ENCODE measurements at regions not wholly inside any gene's neighbourhood (a gene's known extent, or its start where the extent isn't known, plus 50 kb on each side); places are given as distances from the start of the nearest gene placed in this dataset.
A peak's percentile ranks its signal among the peaks of the same experiment; 100 is the strongest.
"Not testable (repeated sequence)": the region's sequence is repeated elsewhere in the genome, so short reads cannot be mapped to it uniquely, and the experiment has no call there.

DNA sequence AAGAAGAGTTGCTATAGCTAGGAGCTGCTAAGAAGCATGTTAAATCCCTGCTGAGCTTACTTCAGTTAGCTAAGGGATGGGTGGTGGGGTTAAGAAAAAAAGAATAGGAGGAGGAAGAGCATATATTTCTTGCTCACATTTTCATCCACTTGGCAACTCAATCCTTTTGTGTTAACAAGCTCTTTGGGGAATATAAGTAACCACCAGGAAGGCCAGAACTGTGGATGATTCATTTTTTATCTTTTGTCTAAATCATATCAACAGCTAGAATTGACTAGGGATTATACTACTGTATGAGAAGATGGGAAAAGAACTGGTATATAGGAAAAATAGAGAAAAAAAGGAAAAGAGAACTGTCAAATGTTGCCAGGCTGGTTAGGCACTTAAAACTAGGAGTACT lies 555.3 kb upstream of the ARRDC3 start:
- no peak overlapping the region for H3K27ac ChIP-seq (ENCODE audit: low read depth in 1 of 2, low read length in 1 of 2)
- DNase-seq (ENCODE audit: low read depth in 6 of 9, low spot score in 9 of 9) = no peak

DNA sequence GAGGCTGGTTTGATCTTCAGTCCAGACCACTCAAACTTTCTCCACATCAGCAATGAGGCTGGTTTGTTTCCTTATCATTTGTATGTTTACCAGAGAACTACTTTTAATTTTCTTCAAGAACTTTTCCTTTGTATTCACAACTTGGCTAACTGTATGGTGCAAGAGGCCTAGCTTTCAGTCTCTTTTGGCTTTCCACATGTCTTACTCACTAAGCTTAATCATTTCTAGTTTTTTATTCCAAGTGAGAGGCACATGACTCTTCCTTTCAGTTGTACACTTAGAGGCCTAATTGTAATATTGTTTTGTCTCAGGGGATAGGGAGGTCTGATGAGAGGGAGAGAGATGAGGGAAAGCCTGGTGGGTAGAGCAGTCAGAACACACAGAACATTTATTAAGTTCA lies 554.0 kb upstream of the ARRDC3 start:
- H3K9me3 ChIP-seq (ENCODE audit: control insufficient read depth in 2 of 2, insufficient read depth in 1 of 2, low read length in 1 of 2) = no peaks in the 10 kb centered on the region
- H3K36me3 ChIP-seq (ENCODE audit: control insufficient read depth in 2 of 2, insufficient read depth in 2 of 2, low read length in 1 of 2) = no peaks in the 10 kb centered on the region
- no peaks in the 10 kb centered on the region for H3K27me3 ChIP-seq (ENCODE audit: control insufficient read depth in 2 of 2, insufficient read depth in 1 of 2, low read length in 1 of 2)
- no peak overlapping the region for H3K4me3 ChIP-seq (ENCODE audit: low read length in 2 of 2)
- no peaks in the 10 kb centered on the region for H3K4me1 ChIP-seq (ENCODE audit: control insufficient read depth in 2 of 2, insufficient read depth in 2 of 2, low read length in 2 of 2)
- no peak overlapping the region for H3K27ac ChIP-seq (ENCODE audit: low read depth in 1 of 2, low read length in 1 of 2)
- DNase-seq (ENCODE audit: low read depth in 6 of 9, low spot score in 9 of 9) = no peak

More for the DNA sequence above, 555.3 kb upstream of the ARRDC3 start:
- H3K4me1 ChIP-seq (ENCODE audit: control insufficient read depth in 2 of 2, insufficient read depth in 2 of 2, low read length in 2 of 2) = no peaks in the 10 kb centered on the region
- H3K4me3 ChIP-seq (ENCODE audit: low read length in 2 of 2) = no peak overlapping the region
- no peaks in the 10 kb centered on the region for H3K9me3 ChIP-seq (ENCODE audit: control insufficient read depth in 2 of 2, insufficient read depth in 1 of 2, low read length in 1 of 2)
- no peaks in the 10 kb centered on the region for H3K36me3 ChIP-seq (ENCODE audit: control insufficient read depth in 2 of 2, insufficient read depth in 2 of 2, low read length in 1 of 2)
- H3K27me3 ChIP-seq (ENCODE audit: control insufficient read depth in 2 of 2, insufficient read depth in 1 of 2, low read length in 1 of 2) = no peaks in the 10 kb centered on the region

- 88% methylated on average over 1 of the region's 1 CpG for WGBS
- Histone ChIP-seq H3K27ac (ENCODE audit: low read depth in 1 of 2, low read length in 1 of 2) (no peak overlapping the region), H3K9me3 (ENCODE audit: control insufficient read depth in 2 of 2, insufficient read depth in 1 of 2, low read length in 1 of 2) (no peaks in the 10 kb centered on the region), H3K4me3 (ENCODE audit: low read length in 2 of 2) (no peak overlapping the region), H3K36me3 (ENCODE audit: control insufficient read depth in 2 of 2, insufficient read depth in 2 of 2, low read length in 1 of 2) (no peaks in the 10 kb centered on the region), H3K4me1 (ENCODE audit: control insufficient read depth in 2 of 2, insufficient read depth in 2 of 2, low read length in 2 of 2) (no peaks in the 10 kb centered on the region), H3K27me3 (ENCODE audit: control insufficient read depth in 2 of 2, insufficient read depth in 1 of 2, low read length in 1 of 2) (no peaks in the 10 kb centered on the region)
- no peak for DNase-seq (ENCODE audit: low read depth in 6 of 9, low spot score in 9 of 9)
These were observed 546.4 kb upstream of the ARRDC3 start for GRCh38 chr5:91929522-91929817.

- H3K27ac ChIP-seq (ENCODE audit: low read depth in 1 of 2, low read length in 1 of 2) = no peak overlapping the region
- WGBS = 58% methylated on average over 1 of the region's 1 CpG
These were observed 545.8 kb upstream of the ARRDC3 start for GRCh38 chr5:91928754-91929521.

DNA sequence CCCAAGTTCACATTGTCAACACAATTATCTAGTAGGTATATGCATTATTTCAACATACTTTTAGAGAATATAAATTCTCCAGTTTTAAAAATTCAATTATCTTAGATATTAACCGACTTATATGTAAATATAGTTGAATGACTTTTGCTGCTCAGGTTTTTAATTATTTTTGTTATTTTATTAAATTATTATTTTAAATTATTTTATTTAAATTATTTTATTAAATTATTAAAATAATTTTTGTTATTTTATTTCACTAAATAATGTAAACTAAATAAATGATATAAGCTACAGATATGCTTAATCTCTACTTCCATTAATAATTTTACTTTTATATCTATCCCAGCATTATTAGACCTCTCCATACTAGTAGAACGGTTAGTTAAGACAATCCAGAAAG lies 544.3 kb upstream of the ARRDC3 start:
- Histone ChIP-seq H3K4me3 (ENCODE audit: low read length in 2 of 2) (no peak overlapping the region), H3K27me3 (ENCODE audit: control insufficient read depth in 2 of 2, insufficient read depth in 1 of 2, low read length in 1 of 2) (no peaks in the 10 kb centered on the region), H3K9me3 (ENCODE audit: control insufficient read depth in 2 of 2, insufficient read depth in 1 of 2, low read length in 1 of 2) (no peaks in the 10 kb centered on the region), H3K36me3 (ENCODE audit: control insufficient read depth in 2 of 2, insufficient read depth in 2 of 2, low read length in 1 of 2) (no peaks in the 10 kb centered on the region), H3K4me1 (ENCODE audit: control insufficient read depth in 2 of 2, insufficient read depth in 2 of 2, low read length in 2 of 2) (no peaks in the 10 kb centered on the region), H3K27ac (ENCODE audit: low read depth in 1 of 2, low read length in 1 of 2) (no peak overlapping the region)
- DNase-seq (ENCODE audit: low read depth in 6 of 9, low spot score in 9 of 9) = no peak
- 90% methylated on average over 2 of the region's 2 CpGs for WGBS

More at GRCh38 chr5:91928754-91929521, 545.8 kb upstream of the ARRDC3 start:
- DNase-seq (ENCODE audit: low read depth in 6 of 9, low spot score in 9 of 9) = peak in 1 of 9 donors; percentile 8
- H3K9me3 ChIP-seq (ENCODE audit: control insufficient read depth in 2 of 2, insufficient read depth in 1 of 2, low read length in 1 of 2) = no peaks in the 10 kb centered on the region
- H3K27me3 ChIP-seq (ENCODE audit: control insufficient read depth in 2 of 2, insufficient read depth in 1 of 2, low read length in 1 of 2) = no peaks in the 10 kb centered on the region
- H3K36me3 ChIP-seq (ENCODE audit: control insufficient read depth in 2 of 2, insufficient read depth in 2 of 2, low read length in 1 of 2) = no peaks in the 10 kb centered on the region
- H3K4me3 ChIP-seq (ENCODE audit: low read length in 2 of 2) = no peak overlapping the region
- H3K4me1 ChIP-seq (ENCODE audit: control insufficient read depth in 2 of 2, insufficient read depth in 2 of 2, low read length in 2 of 2) = no peaks in the 10 kb centered on the region

DNA sequence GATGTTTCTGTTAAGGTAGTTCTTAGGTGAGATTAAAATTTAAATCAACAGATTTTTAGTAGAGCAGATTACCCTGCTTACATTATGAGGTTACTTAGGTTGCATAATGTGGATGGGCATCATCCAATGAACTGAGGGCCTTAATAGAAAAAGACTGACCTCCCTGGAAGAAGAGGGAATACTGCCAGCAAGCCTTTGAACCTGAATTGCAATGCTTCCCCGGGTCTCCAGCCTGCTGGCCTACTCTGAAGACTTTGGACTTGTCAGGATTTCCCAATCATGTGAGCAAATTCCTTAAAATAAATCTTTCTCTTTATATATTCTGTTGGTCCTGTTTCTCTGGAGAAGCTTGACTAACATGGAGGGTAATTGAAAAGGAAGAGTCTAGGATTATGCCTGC lies 542.1 kb upstream of the ARRDC3 start:
- Histone ChIP-seq H3K36me3 (ENCODE audit: control insufficient read depth in 2 of 2, insufficient read depth in 2 of 2, low read length in 1 of 2) (no peaks in the 10 kb centered on the region), H3K4me3 (ENCODE audit: low read length in 2 of 2) (no peak overlapping the region), H3K4me1 (ENCODE audit: control insufficient read depth in 2 of 2, insufficient read depth in 2 of 2, low read length in 2 of 2) (no peaks in the 10 kb centered on the region), H3K27me3 (ENCODE audit: control insufficient read depth in 2 of 2, insufficient read depth in 1 of 2, low read length in 1 of 2) (no peaks in the 10 kb centered on the region), H3K27ac (ENCODE audit: low read depth in 1 of 2, low read length in 1 of 2) (no peak overlapping the region), H3K9me3 (ENCODE audit: control insufficient read depth in 2 of 2, insufficient read depth in 1 of 2, low read length in 1 of 2) (no peaks in the 10 kb centered on the region)
- WGBS = 88% methylated on average over 1 of the region's 1 CpG
- DNase-seq (ENCODE audit: low read depth in 6 of 9, low spot score in 9 of 9) = no peak

GRCh38 chr5:91917037-91917814 lies 534.1 kb upstream of the ARRDC3 start:
- H3K27ac ChIP-seq (ENCODE audit: low read depth in 1 of 2, low read length in 1 of 2); H3K27me3 ChIP-seq (ENCODE audit: control insufficient read depth in 2 of 2, insufficient read depth in 1 of 2, low read length in 1 of 2); H3K4me1 ChIP-seq (ENCODE audit: control insufficient read depth in 2 of 2, insufficient read depth in 2 of 2, low read length in 2 of 2); H3K4me3 ChIP-seq (ENCODE audit: low read length in 2 of 2); H3K36me3 ChIP-seq (ENCODE audit: control insufficient read depth in 2 of 2, insufficient read depth in 2 of 2, low read length in 1 of 2); DNase-seq (ENCODE audit: low read depth in 6 of 9, low spot score in 9 of 9); H3K9me3 ChIP-seq (ENCODE audit: control insufficient read depth in 2 of 2, insufficient read depth in 1 of 2, low read length in 1 of 2): not testable (repeated sequence)
- WGBS = 94% methylated on average over 51 of the region's 51 CpGs

- H3K4me1 ChIP-seq (ENCODE audit: control insufficient read depth in 2 of 2, insufficient read depth in 2 of 2, low read length in 2 of 2) = no peaks in the 10 kb centered on the region
- no peak overlapping the region for H3K27ac ChIP-seq (ENCODE audit: low read depth in 1 of 2, low read length in 1 of 2)
- no peak for DNase-seq (ENCODE audit: low read depth in 6 of 9, low spot score in 9 of 9)
- H3K36me3 ChIP-seq (ENCODE audit: control insufficient read depth in 2 of 2, insufficient read depth in 2 of 2, low read length in 1 of 2) = no peaks in the 10 kb centered on the region
- 47% methylated on average over 4 of the region's 4 CpGs for WGBS
- no peaks in the 10 kb centered on the region for H3K27me3 ChIP-seq (ENCODE audit: control insufficient read depth in 2 of 2, insufficient read depth in 1 of 2, low read length in 1 of 2)
- H3K9me3 ChIP-seq (ENCODE audit: control insufficient read depth in 2 of 2, insufficient read depth in 1 of 2, low read length in 1 of 2) = no peaks in the 10 kb centered on the region
- H3K4me3 ChIP-seq (ENCODE audit: low read length in 2 of 2) = no peak overlapping the region
These were observed 527.5 kb upstream of the ARRDC3 start for GRCh38 chr5:91910655-91911054.

- no peak overlapping the region for H3K27ac ChIP-seq (ENCODE audit: low read depth in 1 of 2, low read length in 1 of 2)
- no peaks in the 10 kb centered on the region for H3K4me1 ChIP-seq (ENCODE audit: control insufficient read depth in 2 of 2, insufficient read depth in 2 of 2, low read length in 2 of 2)
- H3K4me3 ChIP-seq (ENCODE audit: low read length in 2 of 2) = no peak overlapping the region
- WGBS = 92% methylated on average over 2 of the region's 2 CpGs
- no peak for DNase-seq (ENCODE audit: low read depth in 6 of 9, low spot score in 9 of 9)
- no peaks in the 10 kb centered on the region for H3K36me3 ChIP-seq (ENCODE audit: control insufficient read depth in 2 of 2, insufficient read depth in 2 of 2, low read length in 1 of 2)
- no peaks in the 10 kb centered on the region for H3K9me3 ChIP-seq (ENCODE audit: control insufficient read depth in 2 of 2, insufficient read depth in 1 of 2, low read length in 1 of 2)
- H3K27me3 ChIP-seq (ENCODE audit: control insufficient read depth in 2 of 2, insufficient read depth in 1 of 2, low read length in 1 of 2) = no peaks in the 10 kb centered on the region
These were observed 527.1 kb upstream of the ARRDC3 start for GRCh38 chr5:91910247-91910646.
